ENCODE measurements at regions not wholly inside any gene's neighbourhood (a gene's known extent, or its start where the extent isn't known, plus 50 kb on each side); places are given as distances from the start of the nearest gene placed in this dataset.

DNA sequence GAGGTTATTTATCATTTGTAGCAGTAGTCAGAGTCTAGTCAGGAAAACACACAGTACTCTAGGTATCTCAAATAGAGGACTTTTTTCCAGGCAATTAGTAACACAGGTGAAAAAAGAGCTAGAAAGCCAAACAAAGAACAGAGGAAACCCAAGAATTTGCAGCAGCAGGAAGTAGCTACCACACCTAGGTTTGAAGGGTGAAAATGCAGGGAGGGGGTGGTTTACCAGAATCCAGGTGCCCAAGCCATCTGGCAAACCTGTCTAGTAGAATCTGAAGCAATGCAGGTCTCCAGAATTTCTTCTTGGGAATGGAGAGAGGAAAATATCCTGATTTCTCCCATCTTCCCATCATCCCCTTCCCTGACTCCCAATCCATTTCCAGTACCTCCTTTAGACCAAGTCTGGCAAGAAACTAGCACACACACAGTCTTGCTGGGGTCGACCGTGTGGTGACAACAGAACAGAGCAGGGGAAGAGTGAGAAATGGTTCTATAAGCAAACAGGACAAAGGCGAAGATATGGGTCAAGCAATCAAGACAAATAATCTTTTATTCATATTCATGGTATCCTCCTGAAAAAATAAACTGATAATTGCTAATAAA lies 231.9 kb upstream of the MMADHC start:
- TF ChIP-seq, protein P1, sequence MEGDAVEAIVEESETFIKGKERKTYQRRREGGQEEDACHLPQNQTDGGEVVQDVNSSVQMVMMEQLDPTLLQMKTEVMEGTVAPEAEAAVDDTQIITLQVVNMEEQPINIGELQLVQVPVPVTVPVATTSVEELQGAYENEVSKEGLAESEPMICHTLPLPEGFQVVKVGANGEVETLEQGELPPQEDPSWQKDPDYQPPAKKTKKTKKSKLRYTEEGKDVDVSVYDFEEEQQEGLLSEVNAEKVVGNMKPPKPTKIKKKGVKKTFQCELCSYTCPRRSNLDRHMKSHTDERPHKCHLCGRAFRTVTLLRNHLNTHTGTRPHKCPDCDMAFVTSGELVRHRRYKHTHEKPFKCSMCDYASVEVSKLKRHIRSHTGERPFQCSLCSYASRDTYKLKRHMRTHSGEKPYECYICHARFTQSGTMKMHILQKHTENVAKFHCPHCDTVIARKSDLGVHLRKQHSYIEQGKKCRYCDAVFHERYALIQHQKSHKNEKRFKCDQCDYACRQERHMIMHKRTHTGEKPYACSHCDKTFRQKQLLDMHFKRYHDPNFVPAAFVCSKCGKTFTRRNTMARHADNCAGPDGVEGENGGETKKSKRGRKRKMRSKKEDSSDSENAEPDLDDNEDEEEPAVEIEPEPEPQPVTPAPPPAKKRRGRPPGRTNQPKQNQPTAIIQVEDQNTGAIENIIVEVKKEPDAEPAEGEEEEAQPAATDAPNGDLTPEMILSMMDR (conservative IDR thresholded peaks at IDR 0.05): no peak
- TF ChIP-seq EZH2 (IDR thresholded peaks at IDR 0.05; ENCODE audit: low read depth): no peak

All from PC-9 (cell line).